Skeletal muscle tissue (tissue), 3 donors: ENCODE measurements at regions not wholly inside any gene's neighbourhood (a gene's known extent, or its start where the extent isn't known, plus 50 kb on each side); places are given as distances from the start of the nearest gene placed in this dataset.
"Not testable (repeated sequence)": the region's sequence is repeated elsewhere in the genome, so short reads cannot be mapped to it uniquely, and the experiment has no call there.

ENCODE experiments used
- H3K27ac ChIP-seq: one replicate; pipeline ENCODE4 v1.7.0; 2013; ENCODE audit warnings: mild to moderate bottlenecking, low read depth, low read length, inconsistent platforms
- H3K27me3 ChIP-seq, 3 donors: one replicate each; pipeline ENCODE4 v1.7.0; 2013; ENCODE audit warnings: low read length in 3 of 3; ENCODE audit not compliant: control insufficient read depth in 3 of 3, insufficient read depth in 3 of 3
- H3K36me3 ChIP-seq, 3 donors: one replicate each; pipeline ENCODE4 v1.7.0; 2013; ENCODE audit warnings: low read length in 3 of 3; ENCODE audit not compliant: control insufficient read depth in 3 of 3, insufficient read depth in 3 of 3
- H3K4me1 ChIP-seq, 3 donors: one replicate each; pipeline ENCODE4 v1.7.0; 2013; ENCODE audit warnings: low read length in 3 of 3, mild to moderate bottlenecking in 3 of 3; ENCODE audit not compliant: control insufficient read depth in 3 of 3, insufficient read depth in 3 of 3
- H3K4me3 ChIP-seq, 3 donors: one replicate each; pipeline ENCODE4 v1.7.0; 2013; ENCODE audit warnings: low read length in 3 of 3
- H3K9ac ChIP-seq, 3 donors: one replicate each; pipeline ENCODE4 v1.7.0; 2013; ENCODE audit warnings: low read length in 3 of 3, mild to moderate bottlenecking in 3 of 3, moderate library complexity in 2 of 3, low read depth in 1 of 3
- H3K9me3 ChIP-seq, 3 donors: one replicate each; pipeline ENCODE4 v1.7.0; 2013; ENCODE audit warnings: low read length in 3 of 3; ENCODE audit not compliant: control insufficient read depth in 3 of 3
- donor health status: Osteomylitis.

DNA sequence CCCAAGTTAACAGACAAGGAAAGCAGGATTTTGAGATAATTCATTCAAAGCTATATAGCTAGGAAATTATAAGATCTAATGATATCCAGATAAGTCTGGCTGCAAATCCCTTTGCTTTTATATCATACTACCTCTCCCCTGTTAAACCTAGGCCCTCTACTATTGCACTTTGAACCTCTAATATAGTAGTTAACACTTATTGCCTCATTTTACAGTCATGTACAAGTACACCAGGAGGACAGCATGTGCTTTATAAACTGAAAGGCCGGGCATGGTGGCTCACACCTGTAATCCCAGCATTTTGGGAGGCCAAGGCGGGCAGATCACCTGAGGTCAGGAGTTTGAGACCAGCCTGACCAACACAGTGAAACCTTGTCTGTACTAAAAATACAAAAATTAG lies 234.4 kb upstream of the EDNRA start:
- not testable (repeated sequence) for H3K9ac ChIP-seq, H3K36me3 ChIP-seq, H3K4me3 ChIP-seq, H3K4me1 ChIP-seq, H3K27ac ChIP-seq, H3K27me3 ChIP-seq, H3K9me3 ChIP-seq

DNA sequence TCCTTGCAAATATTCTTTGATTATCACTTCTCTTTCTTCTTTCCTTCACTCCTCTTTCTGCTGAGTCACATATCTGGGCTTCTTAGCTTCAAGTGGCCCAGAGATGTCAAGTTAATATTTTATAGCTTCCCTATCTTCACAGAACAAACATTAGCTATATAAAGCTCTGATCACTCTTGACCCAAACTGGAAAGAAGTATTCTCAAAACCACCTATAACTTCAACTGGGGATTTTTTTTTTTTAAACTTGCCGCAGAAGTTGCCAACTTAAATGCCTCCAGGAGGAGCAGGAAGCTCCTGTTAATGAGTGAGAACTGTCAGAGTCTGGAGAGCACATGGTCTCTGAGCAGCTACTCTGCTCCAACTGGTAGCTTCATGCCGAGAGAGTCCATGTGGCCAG lies 233.3 kb upstream of the EDNRA start:
- Histone ChIP-seq H3K9me3 (no peaks in the 10 kb centered on the region), H3K27me3 (no peaks in the 10 kb centered on the region), H3K36me3 (no peaks in the 10 kb centered on the region), H3K9ac (no peak overlapping the region), H3K4me3 (no peak overlapping the region), H3K4me1 (no peaks in the 10 kb centered on the region), H3K27ac (no peak overlapping the region)

DNA sequence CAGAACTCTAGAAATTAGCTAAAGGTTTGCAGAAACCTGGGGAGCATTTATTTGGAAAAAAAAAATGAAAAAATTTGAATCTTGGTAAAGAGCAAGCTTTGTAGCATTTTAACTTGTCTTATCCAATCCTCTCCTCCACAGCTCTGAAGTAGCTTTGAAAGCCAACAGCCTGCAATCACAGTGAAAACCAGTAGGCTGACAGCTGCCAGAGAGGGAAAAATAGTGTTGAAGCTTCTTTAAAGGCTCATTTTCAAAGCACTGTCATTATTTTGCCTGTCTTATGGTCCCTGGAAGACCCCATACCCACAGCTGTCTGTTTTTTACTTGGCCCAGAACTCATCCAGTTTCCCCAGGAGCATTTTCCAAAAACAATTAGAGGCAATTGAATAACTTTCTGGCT lies 230.8 kb upstream of the EDNRA start:
- Histone ChIP-seq H3K27ac (no peak overlapping the region), H3K27me3 (no peaks in the 10 kb centered on the region), H3K4me1 (no peaks in the 10 kb centered on the region)

DNA sequence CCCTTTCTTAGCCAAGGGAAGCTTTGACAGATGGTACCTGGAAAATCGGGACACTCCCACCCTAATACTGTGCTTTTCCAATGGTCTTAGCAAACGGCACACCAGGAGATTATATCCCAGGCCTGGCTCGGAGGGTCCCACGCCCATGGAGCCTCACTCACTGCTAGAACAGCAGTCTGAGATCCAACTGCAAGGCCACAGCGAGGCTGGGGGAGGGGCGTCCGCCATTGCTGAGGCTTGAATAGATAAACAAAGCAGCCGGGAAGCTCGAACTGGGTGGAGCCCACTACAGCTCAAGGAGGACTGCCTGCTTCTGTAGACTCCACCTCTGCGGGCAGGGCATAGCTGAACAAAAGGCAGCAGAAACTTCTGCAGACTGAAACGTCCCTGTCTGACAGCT lies 225.6 kb upstream of the EDNRA start:
- not testable (repeated sequence) for H3K4me3 ChIP-seq, H3K36me3 ChIP-seq, H3K27me3 ChIP-seq, H3K4me1 ChIP-seq, H3K9me3 ChIP-seq, H3K27ac ChIP-seq, H3K9ac ChIP-seq

More for the DNA sequence above, 230.8 kb upstream of the EDNRA start:
- Histone ChIP-seq H3K4me3 (no peak overlapping the region), H3K36me3 (no peaks in the 10 kb centered on the region), H3K9ac (no peak overlapping the region), H3K9me3 (no peaks in the 10 kb centered on the region)

DNA sequence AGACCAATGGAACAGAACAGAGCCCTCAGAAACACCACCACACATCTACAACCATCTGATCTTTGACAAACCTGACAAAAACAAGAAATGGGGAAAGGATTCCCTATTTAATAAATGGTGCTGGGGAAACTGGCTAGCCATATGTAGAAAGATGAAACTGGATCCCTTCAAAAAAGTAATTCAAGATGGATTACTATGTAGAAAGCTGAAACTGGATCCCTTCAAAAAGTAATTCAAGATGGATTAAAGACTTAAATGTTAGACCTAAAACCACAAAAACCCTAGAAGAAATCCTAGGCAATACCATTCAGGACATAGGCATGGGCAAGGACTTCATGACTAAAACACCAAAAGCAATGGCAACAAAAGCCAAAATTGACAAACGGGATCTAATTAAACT lies 221.6 kb upstream of the EDNRA start:
- H3K4me3 ChIP-seq, H3K27me3 ChIP-seq, H3K4me1 ChIP-seq, H3K9ac ChIP-seq, H3K27ac ChIP-seq, H3K36me3 ChIP-seq, H3K9me3 ChIP-seq: not testable (repeated sequence)

DNA sequence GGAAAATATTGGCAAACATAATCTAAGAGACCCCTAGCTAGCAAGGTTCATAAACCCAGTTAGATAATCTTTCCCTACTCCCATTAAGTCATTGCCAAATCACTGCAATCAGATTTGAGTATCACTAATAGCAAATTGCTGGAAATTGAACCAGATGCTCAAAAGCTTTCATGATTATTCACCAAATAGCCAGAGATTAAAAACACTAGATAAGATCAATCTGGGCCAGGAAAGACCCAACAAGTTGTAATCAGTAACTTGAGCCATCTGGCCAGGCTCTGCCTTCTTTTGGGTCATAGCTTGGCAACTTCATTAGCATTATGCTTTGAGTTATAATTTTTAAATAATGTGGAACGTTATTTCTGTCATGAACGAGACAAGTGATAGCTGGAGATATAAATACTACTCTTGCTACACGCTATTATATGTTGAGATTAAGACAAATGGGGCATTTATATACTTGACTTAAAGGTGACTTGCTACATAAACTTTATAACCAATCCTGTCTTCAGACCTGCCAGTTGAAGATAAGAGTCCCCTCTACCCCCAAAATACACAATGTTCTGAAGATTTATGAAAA lies 196.6 kb upstream of the EDNRA start:
- Histone ChIP-seq H3K27me3 (no peaks in the 10 kb centered on the region), H3K9me3 (peaks cover 0 to 5% (median 2%) of the 10 kb centered on the region in 3 donors), H3K36me3 (no peaks in the 10 kb centered on the region)

DNA sequence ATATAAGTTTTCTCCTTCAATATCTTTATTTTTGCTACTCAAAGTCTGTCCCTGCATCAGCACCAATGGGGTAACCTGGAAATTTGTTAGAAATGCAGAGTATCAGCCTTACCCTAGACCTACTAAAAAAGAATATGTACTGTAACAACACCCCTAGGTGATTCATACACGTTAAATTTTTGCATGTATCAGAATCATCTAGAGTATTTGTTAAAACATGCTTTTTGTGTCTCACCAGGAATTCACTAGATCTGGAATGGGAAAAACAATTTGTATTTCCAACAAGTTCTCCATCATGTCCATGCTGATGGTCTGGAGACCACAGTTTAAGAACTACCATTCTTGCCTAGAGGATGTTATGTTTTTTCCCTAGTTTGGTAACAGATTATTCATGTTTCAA lies 196.0 kb upstream of the EDNRA start:
- H3K27ac ChIP-seq = no peak overlapping the region
- H3K9me3 ChIP-seq = peaks cover 0 to 5% (median 2%) of the 10 kb centered on the region in 3 donors
- no peak overlapping the region for H3K4me3 ChIP-seq
- H3K27me3 ChIP-seq = no peaks in the 10 kb centered on the region
- no peaks in the 10 kb centered on the region for H3K4me1 ChIP-seq
- no peak overlapping the region for H3K9ac ChIP-seq
- H3K36me3 ChIP-seq = no peaks in the 10 kb centered on the region

More for the DNA sequence above, 196.6 kb upstream of the EDNRA start:
- Histone ChIP-seq H3K27ac (no peak overlapping the region), H3K9ac (no peak overlapping the region), H3K4me1 (no peaks in the 10 kb centered on the region), H3K4me3 (no peak overlapping the region)

DNA sequence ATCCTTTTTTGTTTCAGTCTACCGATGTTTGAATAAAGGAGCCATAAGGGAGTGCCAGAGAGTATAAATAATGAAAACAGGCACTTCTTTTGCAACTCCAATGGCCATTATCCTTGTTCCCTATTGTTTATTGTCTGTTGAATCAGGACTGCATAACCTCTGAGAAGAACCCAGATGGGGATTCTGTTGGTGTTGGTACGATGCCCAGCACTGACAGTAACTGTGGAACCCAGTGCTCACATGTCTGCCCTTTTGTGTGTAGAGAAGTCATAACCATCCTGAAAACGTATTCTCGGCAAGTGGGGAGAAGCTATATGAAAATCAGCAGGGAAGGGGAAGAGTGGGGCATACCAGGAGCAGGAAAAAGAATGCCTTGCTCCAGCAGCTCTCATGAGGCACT lies 195.1 kb upstream of the EDNRA start:
- no peak overlapping the region for H3K9ac ChIP-seq
- peaks cover 0 to 5% (median 0%) of the 10 kb centered on the region in 3 donors for H3K9me3 ChIP-seq
- no peaks in the 10 kb centered on the region for H3K27me3 ChIP-seq
- H3K4me1 ChIP-seq = no peaks in the 10 kb centered on the region
- no peak overlapping the region for H3K4me3 ChIP-seq
- no peaks in the 10 kb centered on the region for H3K36me3 ChIP-seq
- no peak overlapping the region for H3K27ac ChIP-seq

DNA sequence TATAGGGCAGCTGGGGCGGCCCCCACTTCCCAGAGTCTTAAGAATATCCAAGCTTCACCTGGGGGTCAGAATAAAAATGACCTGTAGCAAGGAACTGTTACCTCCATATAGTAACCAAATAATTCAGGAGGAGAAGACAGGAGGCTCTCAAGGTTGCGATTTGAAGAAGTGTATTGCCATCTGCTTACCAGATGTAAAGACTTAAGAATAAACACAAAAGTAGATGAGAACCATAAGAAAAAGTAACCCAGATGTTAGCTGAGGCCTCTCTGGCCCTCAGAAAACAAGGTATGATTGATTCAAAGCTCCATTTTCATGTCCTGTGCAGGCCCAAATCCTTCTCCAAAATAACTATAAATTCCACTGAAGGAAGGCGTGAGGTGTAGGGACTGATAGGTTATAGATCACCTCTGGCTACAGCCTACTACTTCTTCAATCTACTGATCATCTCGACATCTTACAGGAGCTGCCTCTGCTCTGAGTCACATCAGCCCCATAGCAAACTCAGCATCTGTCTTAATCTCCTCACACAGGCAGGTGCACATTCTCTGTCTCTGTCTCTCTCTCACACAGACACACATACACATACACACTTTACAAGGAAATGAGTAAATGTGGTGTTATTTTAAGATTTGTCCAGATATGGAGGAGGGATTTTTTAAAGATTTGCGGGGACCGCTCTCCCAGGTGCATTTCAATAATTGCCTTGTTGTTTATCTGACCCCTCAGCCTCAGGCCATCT lies 193.9 kb upstream of the EDNRA start:
- Histone ChIP-seq H3K4me1 (no peaks in the 10 kb centered on the region), H3K27ac (no peak overlapping the region), H3K4me3 (no peak overlapping the region), H3K27me3 (no peaks in the 10 kb centered on the region), H3K9ac (no peak overlapping the region), H3K36me3 (no peaks in the 10 kb centered on the region), H3K9me3 (no peaks in the 10 kb centered on the region)

DNA sequence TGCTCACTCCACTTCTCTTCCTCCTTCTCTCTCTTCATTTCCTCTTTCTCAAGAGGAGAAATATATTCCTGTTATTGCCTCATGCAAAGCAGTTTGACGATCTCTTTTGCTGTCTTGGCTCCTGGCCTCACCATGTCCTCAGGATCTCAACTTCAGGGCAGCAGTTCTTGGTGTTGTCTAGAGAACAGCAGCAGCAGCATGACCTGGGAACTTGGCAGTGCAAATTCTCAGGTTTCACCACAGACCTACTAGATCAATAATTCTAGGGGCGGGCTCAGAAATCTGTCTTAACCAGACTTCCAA lies 193.4 kb upstream of the EDNRA start:
- no peaks in the 10 kb centered on the region for H3K4me1 ChIP-seq
- no peaks in the 10 kb centered on the region for H3K9me3 ChIP-seq
- H3K4me3 ChIP-seq = no peak overlapping the region
- no peaks in the 10 kb centered on the region for H3K36me3 ChIP-seq
- no peak overlapping the region for H3K27ac ChIP-seq
- H3K27me3 ChIP-seq = no peaks in the 10 kb centered on the region
- H3K9ac ChIP-seq = no peak overlapping the region
